GM19452 (cell line): ENCODE measurements at regions not wholly inside any gene's neighbourhood (a gene's known extent, or its start where the extent isn't known, plus 50 kb on each side); places are given as distances from the start of the nearest gene placed in this dataset.

Experiments used
- ATAC-seq: cut with Tn5 transposase; IDR thresholded peaks from one replicate; pipeline ENCODE4 v1.9.1; 2021; ENCODE audit not compliant: unreplicated experiment

- ATAC-seq, result no peak
These were observed 103.3 kb upstream of the FSTL4 start for GRCh38 chr5:133715616-133716015.

GRCh38 chr5:133715216-133715615 is 102.9 kb upstream of the FSTL4 start:
- no peak for ATAC-seq

DNA sequence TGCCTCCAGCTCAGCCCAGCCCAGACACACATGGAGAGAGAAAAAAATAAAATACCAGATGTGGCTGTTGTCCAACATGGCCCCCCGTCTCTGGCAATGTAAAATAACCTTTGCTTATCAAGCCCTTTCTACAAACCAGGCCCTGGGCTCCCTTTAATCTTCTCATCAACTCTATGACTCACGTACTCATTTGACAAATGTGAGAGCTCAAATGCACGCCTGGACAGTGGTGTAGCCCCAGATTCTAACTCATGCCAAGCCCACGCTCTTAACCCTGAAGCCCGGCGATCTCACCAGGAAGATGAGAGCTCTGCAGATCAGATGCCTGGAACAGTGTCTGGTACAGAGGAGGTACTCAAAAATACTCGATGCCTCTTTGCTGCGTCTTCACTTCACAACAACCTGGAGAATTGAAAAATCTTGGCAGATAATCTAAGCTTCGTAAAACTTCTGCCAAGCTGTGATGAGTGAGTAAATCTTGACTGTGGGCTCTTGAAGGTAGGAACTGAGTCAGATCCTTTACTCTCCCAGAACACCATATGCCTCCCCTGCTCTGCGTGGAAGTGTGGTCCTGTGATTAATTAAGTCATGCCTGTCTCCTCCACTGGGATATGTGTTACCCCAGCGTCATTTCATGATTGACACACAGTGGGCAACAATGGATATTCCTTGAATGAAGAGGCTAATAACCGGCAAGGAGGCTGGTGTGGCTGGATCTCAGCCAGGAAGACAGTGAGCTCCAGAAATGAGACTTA is 102.0 kb upstream of the FSTL4 start:
- ATAC-seq, result no peak

DNA sequence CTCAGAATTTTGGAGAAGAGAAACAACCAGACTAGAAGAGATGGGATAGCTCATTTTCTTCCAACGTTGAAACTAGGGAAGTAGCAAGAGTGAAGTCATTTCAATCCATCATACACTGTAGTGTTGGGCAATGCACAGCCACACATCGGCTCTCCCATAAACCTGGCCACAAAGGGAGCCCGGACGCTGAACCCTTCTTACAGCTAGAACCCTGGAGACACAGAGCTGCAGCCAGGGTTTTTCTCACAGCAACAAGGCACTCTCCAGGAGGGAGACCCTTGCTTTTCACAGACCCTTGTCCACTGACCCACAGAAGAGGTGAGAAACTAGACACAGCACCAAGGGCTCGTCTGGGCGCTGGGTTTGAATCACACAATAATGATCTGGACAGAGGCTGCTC is 101.4 kb upstream of the FSTL4 start:
- ATAC-seq, result no peak

DNA sequence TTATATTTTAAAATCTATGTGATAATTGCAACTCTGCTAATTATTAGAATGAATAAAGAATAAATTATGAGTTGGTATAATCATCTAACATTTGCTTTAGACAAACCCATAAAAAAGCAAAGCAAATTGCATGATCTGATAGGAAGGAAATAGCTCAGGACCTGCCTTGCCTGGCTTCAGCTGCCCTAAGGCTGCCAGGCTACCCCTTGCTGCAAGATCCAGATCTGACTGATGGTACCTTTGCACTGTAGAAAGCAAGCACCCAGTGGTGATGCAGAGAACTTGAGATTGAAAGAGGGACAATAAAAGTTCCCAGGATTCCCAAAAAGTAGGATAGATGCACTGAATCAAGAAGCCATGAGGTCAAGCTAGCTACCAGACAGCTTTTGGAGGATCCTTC is 100.9 kb upstream of the FSTL4 start:
- ATAC-seq, result no peak

GRCh38 chr5:133712562-133712961 is 100.2 kb upstream of the FSTL4 start:
- no peak for ATAC-seq

DNA sequence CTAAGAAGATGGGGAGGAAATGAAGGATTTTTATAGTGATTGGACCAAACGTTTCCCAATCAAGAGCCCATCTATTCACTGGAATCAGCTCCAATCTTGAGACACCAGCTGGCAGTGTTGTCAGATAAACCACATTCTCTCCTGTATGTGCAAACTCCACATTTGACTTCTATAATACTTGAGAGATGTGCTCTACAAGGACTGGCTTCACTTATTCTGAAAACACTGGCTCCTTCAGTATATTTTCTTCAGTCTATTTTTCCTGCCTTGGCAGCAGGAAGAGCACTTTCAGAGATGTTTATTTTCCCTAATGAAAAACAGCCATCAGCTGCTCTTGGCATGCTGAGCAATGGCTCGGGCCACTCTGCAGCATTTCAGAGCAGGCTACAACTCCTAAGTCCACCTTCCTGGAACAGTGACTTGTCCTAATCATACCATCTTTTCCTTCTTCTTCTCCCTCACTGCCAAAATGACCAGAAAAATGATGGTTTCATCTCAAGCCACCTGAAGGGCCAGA is 96.9 kb upstream of the FSTL4 start:
- no peak for ATAC-seq

DNA sequence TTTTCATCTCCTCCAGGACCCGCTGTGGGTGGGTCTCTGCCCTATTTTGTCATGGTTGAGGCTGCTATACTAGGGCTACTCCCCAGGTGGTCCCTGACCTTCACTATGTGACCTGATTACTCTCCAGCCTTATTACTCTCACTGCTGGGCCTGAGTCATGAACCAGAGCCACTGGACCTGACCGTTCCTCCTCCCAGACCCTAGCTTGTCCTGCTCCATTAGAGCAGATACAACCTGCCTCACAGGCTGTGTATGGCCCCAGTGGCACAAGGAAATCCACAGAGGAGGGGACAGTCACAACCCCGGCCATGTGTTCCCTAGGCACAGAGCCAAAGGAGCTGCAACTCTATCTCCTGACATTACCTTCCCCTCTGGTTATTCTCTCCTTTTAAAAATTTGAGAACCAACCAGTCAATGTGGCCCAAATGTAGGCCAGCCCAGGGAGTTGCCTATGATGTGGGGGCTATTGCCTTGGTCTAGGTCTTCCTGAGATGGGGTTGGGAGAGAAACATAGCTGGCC is 96.0 kb upstream of the FSTL4 start:
- ATAC-seq, result no peak

DNA sequence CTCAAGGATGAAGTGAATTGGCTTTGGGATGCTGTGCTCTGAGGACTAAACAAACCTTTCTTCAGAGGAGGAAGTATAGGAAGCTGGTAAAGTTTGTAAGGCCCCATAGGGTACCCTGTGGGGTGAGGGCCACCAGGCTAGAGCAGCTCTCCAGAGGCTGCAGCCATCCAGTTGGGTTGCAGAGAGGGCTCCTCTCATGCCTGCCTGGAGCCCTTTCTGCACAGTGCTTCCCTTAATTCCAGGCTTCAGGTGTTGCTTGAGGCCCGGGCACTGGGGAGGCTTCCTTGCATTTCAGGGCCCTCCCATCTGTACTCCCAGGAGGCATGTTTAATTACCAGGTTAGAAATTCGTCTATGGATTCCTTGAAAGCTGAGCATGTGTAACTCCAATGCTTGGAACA is 95.3 kb upstream of the FSTL4 start:
- ATAC-seq, result no peak

DNA sequence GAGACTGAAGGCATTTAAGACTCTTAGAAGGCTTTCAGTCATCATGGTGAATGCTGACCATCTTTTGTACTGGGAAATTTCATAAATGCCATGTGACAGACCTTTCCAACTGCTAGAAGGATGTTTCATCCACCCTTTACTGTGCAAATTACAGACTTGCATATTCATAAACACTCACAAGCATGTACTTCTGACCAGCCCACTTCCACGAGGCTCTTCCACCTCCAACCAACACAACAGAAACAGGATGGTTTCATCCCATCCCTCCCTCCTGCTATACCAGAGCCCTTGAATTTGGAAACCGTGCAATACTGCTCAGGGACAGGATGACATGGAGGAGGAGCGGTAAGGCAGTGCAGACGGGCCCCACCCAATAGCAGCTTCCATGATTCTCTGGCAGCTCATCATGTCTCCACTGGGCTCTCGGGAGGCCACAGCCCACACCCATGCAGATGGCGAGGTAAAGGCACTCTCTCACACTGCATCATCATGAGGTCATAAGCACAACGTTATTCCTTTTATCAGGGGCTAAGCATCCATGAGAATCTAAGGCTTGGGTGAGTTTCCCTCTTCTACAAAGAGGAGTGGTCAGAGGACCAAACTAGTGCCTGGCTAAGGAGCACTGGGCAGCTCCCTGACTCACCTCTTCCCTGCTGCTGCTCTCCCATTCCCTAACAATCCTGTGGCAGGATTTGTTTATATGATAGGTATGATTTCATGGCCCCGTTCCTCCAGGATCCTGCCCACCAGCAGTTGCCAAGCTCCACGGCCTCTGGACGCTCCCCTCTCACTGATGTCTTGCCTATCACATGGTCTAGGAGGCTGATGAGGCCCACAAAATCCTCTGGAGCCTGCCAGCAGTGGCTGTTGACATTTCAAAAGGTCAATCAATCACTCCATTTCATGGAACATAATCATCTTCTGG is 94.4 kb upstream of the FSTL4 start:
- ATAC-seq, result no peak

- no peak for ATAC-seq
These were observed 93.0 kb upstream of the FSTL4 start for GRCh38 chr5:133705331-133705730.

GRCh38 chr5:133704411-133704810 is 92.1 kb upstream of the FSTL4 start:
- no peak for ATAC-seq

- no peak for ATAC-seq
These were observed 91.6 kb upstream of the FSTL4 start for GRCh38 chr5:133703935-133704334.

GRCh38 chr5:133702791-133703770 is 90.7 kb upstream of the FSTL4 start:
- ATAC-seq, result no peak

GRCh38 chr5:133701871-133702270 is 89.5 kb upstream of the FSTL4 start:
- ATAC-seq, result no peak

DNA sequence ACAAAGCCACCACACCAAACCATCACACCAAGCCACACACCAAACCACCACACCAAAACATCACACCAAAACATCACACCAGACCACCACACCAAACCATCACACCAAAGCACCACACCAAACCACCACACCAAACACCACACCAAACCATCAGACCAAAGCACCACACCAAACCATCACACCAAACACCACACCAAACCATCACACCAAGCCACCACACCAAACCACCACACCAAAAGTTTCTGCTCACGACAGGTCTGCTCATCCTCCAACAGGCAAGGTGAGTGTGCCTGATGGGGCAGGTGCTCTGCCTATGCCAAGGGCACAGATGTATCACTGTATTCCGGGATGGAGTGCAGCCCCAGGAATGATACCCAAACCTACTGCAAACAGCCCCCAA is 87.9 kb upstream of the FSTL4 start:
- no peak for ATAC-seq

- ATAC-seq, result no peak
These were observed 86.5 kb upstream of the FSTL4 start for GRCh38 chr5:133698646-133699526.

DNA sequence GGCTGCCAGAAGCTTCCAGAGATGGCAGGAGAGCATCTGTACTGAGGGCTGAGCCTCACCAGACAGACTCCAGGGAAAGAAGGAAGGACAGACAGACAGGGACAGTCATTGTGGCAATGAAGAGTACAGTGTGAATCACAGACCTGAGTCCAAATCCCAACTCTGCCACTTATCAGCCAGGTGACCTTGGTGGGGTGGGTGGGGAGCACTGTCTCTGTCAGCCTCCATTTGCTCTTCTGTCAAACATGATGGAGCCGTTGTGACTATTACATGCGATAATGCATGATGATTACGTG is 85.9 kb upstream of the FSTL4 start:
- no peak for ATAC-seq

- no peak for ATAC-seq
These were observed 85.4 kb upstream of the FSTL4 start for GRCh38 chr5:133697536-133698258.
